K562 (cell line): ENCODE measurements at regions not wholly inside any gene's neighbourhood (a gene's known extent, or its start where the extent isn't known, plus 50 kb on each side); places are given as distances from the start of the nearest gene placed in this dataset.

Experiments
- ARID2 ChIP-seq: fragments of 450-650 bp; IDR thresholded peaks from 2 replicates; pipeline ENCODE4 v1.6.1; 2017; ENCODE audit warnings: antibody characterized with exemption, mild to moderate bottlenecking
- CBX2 ChIP-seq: fragments of 200-600 bp; sonication (generic); IDR thresholded peaks from one replicate; pipeline ENCODE4 v1.6.1; 2012; ENCODE audit warnings: mild to moderate bottlenecking, low read length, inconsistent platforms; ENCODE audit not compliant: insufficient read depth, poor library complexity, severe bottlenecking
- CTCF ChIP-seq, 3 experiments: IDR thresholded peaks in 2 of 3; conservative IDR thresholded peaks in 1 of 3; 2 replicates each; pipeline ENCODE4 v1.5.1; 2011 to 2012; ENCODE audit warnings: low read length in 3 of 3, mild to moderate bottlenecking in 3 of 3, control low read depth in 2 of 3, improper control_type of control experiment in 1 of 3, inconsistent platforms in 1 of 3, low read depth in 1 of 3, mixed read lengths in 1 of 3, moderate library complexity in 1 of 3; ENCODE audit not compliant: insufficient read depth in 2 of 3
- FOXP4 ChIP-seq: sonication (generic); formaldehyde crosslinking; IDR thresholded peaks from 2 replicates; pipeline ENCODE4 v1.8.0; 2022; ENCODE audit warnings: mild to moderate bottlenecking, missing genetic modification reagents, borderline replicate concordance
- GATA2 ChIP-seq: sonication (generic); formaldehyde crosslinking; IDR thresholded peaks from 2 replicates; pipeline ENCODE4 v1.4.0; 2020; ENCODE audit warnings: mild to moderate bottlenecking, missing genetic modification reagents
- HNRNPUL1 ChIP-seq: fragments of 200-400 bp; formaldehyde crosslinking; IDR thresholded peaks from 2 replicates; pipeline ENCODE4 v1.6.1; 2017; ENCODE audit warnings: low read length
- KAT2B ChIP-seq: IDR thresholded peaks from one replicate; pipeline ENCODE4 v1.6.1; 2012; ENCODE audit warnings: low read depth, mild to moderate bottlenecking, control low read depth, inconsistent platforms, low read length, moderate library complexity
- NFIC ChIP-seq: fragments of 450-650 bp; IDR thresholded peaks from 2 replicates; pipeline ENCODE4 v1.6.1; 2017; ENCODE audit warnings: mild to moderate bottlenecking, inconsistent platforms
- POLR2A ChIP-seq: fragments of 450-650 bp; conservative IDR thresholded peaks from 2 replicates; pipeline ENCODE4 v1.6.1; 2016
- SIN3A ChIP-seq, 2 experiments: fragments of 150-350 bp in 1 of 2; IDR thresholded peaks; 2 replicates each; pipeline ENCODE4 v1.6.1; 2011 to 2016; ENCODE audit warnings: borderline replicate concordance in 2 of 2, low read depth in 2 of 2, low read length in 2 of 2, mild to moderate bottlenecking in 2 of 2, moderate library complexity in 2 of 2; ENCODE audit not compliant: control insufficient read depth in 1 of 2
- TSHZ1 ChIP-seq: fragments of 250-450 bp; sonication (Bioruptor Pico); IDR thresholded peaks from 2 replicates; pipeline ENCODE4 v1.4.0; 2020; ENCODE audit warnings: mild to moderate bottlenecking, moderate library complexity
- ZNF165 ChIP-seq: fragments of 250-450 bp; sonication (Bioruptor Pico); IDR thresholded peaks from 2 replicates; pipeline ENCODE4 v1.4.0; 2020; ENCODE audit warnings: borderline replicate concordance
- ZNF280A ChIP-seq: fragments of 450-650 bp; IDR thresholded peaks from 2 replicates; pipeline ENCODE4 v1.6.1; 2018; ENCODE audit warnings: mild to moderate bottlenecking, low read depth; ENCODE audit not compliant: partially characterized antibody
- ZNF655 ChIP-seq: fragments of 250-450 bp; sonication (Bioruptor Pico); IDR thresholded peaks from 2 replicates; pipeline ENCODE4 v1.5.0; 2021

GRCh38 chr6:138716013-138716412, 57.6 kb upstream of the CCDC28A start:
- TF ChIP-seq POLR2A, result no peak
- no peak for TF ChIP-seq NFIC
- no peak for TF ChIP-seq GATA2 (CRISPR knock-in tag)
- no peak for TF ChIP-seq ZNF655 (CRISPR knock-in tag)
- TF ChIP-seq ARID2, result no peak
- no peak for TF ChIP-seq CTCF (IDR thresholded peaks at IDR 0.05 in 2 of 3, conservative IDR thresholded peaks at IDR 0.05 in 1 of 3; ENCODE audit: insufficient read depth in 2 of 3, low read depth in 1 of 3, low read length in 3 of 3)
- no peak for TF ChIP-seq TSHZ1 (CRISPR knock-in tag)
- TF ChIP-seq SIN3A (IDR thresholded peaks at IDR 0.05; ENCODE audit: borderline replicate concordance in 2 of 2, control insufficient read depth in 1 of 2, low read depth in 2 of 2, low read length in 2 of 2), result no peak
- TF ChIP-seq KAT2B, result no peak
- TF ChIP-seq ZNF280A, result no peak
- no peak for TF ChIP-seq FOXP4 (CRISPR knock-in tag)
- no peak for TF ChIP-seq ZNF165 (CRISPR knock-in tag)
- no peak for TF ChIP-seq HNRNPUL1
- TF ChIP-seq CBX2, result no peak
